ENCODE measurements at regions not wholly inside any gene's neighbourhood (a gene's known extent, or its start where the extent isn't known, plus 50 kb on each side); places are given as distances from the start of the nearest gene placed in this dataset.
"Not testable (repeated sequence)": the region's sequence is repeated elsewhere in the genome, so short reads cannot be mapped to it uniquely, and the experiment has no call there.

- not testable (repeated sequence) for DNase-seq (ENCODE audit: low read depth, low spot score); H3K9me3 ChIP-seq (ENCODE audit: insufficient read depth, low read length); H3K4me1 ChIP-seq (ENCODE audit: insufficient read depth, insufficient read length); H3K9ac ChIP-seq (ENCODE audit: insufficient read length, low read depth); H3K27me3 ChIP-seq (ENCODE audit: insufficient read depth, insufficient read length); H3K4me3 ChIP-seq (ENCODE audit: insufficient read length, low read depth); H3K36me3 ChIP-seq (ENCODE audit: insufficient read depth, insufficient read length, low read length)
Measured at GRCh38 chr7:149930374-149931068, 56.8 kb downstream of the ATP6V0E2 start.

- H3K9me3 ChIP-seq (ENCODE audit: insufficient read depth, low read length); DNase-seq (ENCODE audit: low read depth, low spot score); H3K9ac ChIP-seq (ENCODE audit: insufficient read length, low read depth); H3K36me3 ChIP-seq (ENCODE audit: insufficient read depth, insufficient read length, low read length); H3K4me1 ChIP-seq (ENCODE audit: insufficient read depth, insufficient read length); H3K4me3 ChIP-seq (ENCODE audit: insufficient read length, low read depth); H3K27me3 ChIP-seq (ENCODE audit: insufficient read depth, insufficient read length): not testable (repeated sequence)
Measured at GRCh38 chr7:149933776-149934175, 60.0 kb downstream of the ATP6V0E2 start.

GRCh38 chr7:149947346-149947745, 73.6 kb downstream of the ATP6V0E2 start:
- not testable (repeated sequence) for H3K4me1 ChIP-seq (ENCODE audit: insufficient read depth, insufficient read length); H3K4me3 ChIP-seq (ENCODE audit: insufficient read length, low read depth); DNase-seq (ENCODE audit: low read depth, low spot score); H3K36me3 ChIP-seq (ENCODE audit: insufficient read depth, insufficient read length, low read length); H3K27me3 ChIP-seq (ENCODE audit: insufficient read depth, insufficient read length); H3K9ac ChIP-seq (ENCODE audit: insufficient read length, low read depth); H3K9me3 ChIP-seq (ENCODE audit: insufficient read depth, low read length)

GRCh38 chr7:149948444-149948843, 74.7 kb downstream of the ATP6V0E2 start:
- not testable (repeated sequence) for DNase-seq (ENCODE audit: low read depth, low spot score); H3K4me3 ChIP-seq (ENCODE audit: insufficient read length, low read depth); H3K27me3 ChIP-seq (ENCODE audit: insufficient read depth, insufficient read length); H3K4me1 ChIP-seq (ENCODE audit: insufficient read depth, insufficient read length); H3K9me3 ChIP-seq (ENCODE audit: insufficient read depth, low read length); H3K9ac ChIP-seq (ENCODE audit: insufficient read length, low read depth); H3K36me3 ChIP-seq (ENCODE audit: insufficient read depth, insufficient read length, low read length)

GRCh38 chr7:149949863-149950577, 76.3 kb downstream of the ATP6V0E2 start:
- H3K36me3 ChIP-seq (ENCODE audit: insufficient read depth, insufficient read length, low read length); H3K9ac ChIP-seq (ENCODE audit: insufficient read length, low read depth); H3K4me1 ChIP-seq (ENCODE audit: insufficient read depth, insufficient read length); DNase-seq (ENCODE audit: low read depth, low spot score); H3K27me3 ChIP-seq (ENCODE audit: insufficient read depth, insufficient read length); H3K4me3 ChIP-seq (ENCODE audit: insufficient read length, low read depth); H3K9me3 ChIP-seq (ENCODE audit: insufficient read depth, low read length): not testable (repeated sequence)

- H3K9ac ChIP-seq (ENCODE audit: insufficient read length, low read depth); DNase-seq (ENCODE audit: low read depth, low spot score); H3K36me3 ChIP-seq (ENCODE audit: insufficient read depth, insufficient read length, low read length); H3K9me3 ChIP-seq (ENCODE audit: insufficient read depth, low read length); H3K27me3 ChIP-seq (ENCODE audit: insufficient read depth, insufficient read length); H3K4me3 ChIP-seq (ENCODE audit: insufficient read length, low read depth); H3K4me1 ChIP-seq (ENCODE audit: insufficient read depth, insufficient read length): not testable (repeated sequence)
Measured at GRCh38 chr7:149950578-149950924, 76.8 kb downstream of the ATP6V0E2 start.

- not testable (repeated sequence) for H3K36me3 ChIP-seq (ENCODE audit: insufficient read depth, insufficient read length, low read length); DNase-seq (ENCODE audit: low read depth, low spot score); H3K4me3 ChIP-seq (ENCODE audit: insufficient read length, low read depth); H3K4me1 ChIP-seq (ENCODE audit: insufficient read depth, insufficient read length); H3K27me3 ChIP-seq (ENCODE audit: insufficient read depth, insufficient read length); H3K9ac ChIP-seq (ENCODE audit: insufficient read length, low read depth); H3K9me3 ChIP-seq (ENCODE audit: insufficient read depth, low read length)
Measured at GRCh38 chr7:149951579-149951978, 77.8 kb downstream of the ATP6V0E2 start.

- H3K36me3 ChIP-seq (ENCODE audit: insufficient read depth, insufficient read length, low read length); H3K9me3 ChIP-seq (ENCODE audit: insufficient read depth, low read length); H3K4me1 ChIP-seq (ENCODE audit: insufficient read depth, insufficient read length); DNase-seq (ENCODE audit: low read depth, low spot score); H3K4me3 ChIP-seq (ENCODE audit: insufficient read length, low read depth); H3K27me3 ChIP-seq (ENCODE audit: insufficient read depth, insufficient read length); H3K9ac ChIP-seq (ENCODE audit: insufficient read length, low read depth): not testable (repeated sequence)
Measured at GRCh38 chr7:149958880-149959279, 85.1 kb downstream of the ATP6V0E2 start.

GRCh38 chr7:149960863-149961262, 87.1 kb downstream of the ATP6V0E2 start:
- H3K27me3 ChIP-seq (ENCODE audit: insufficient read depth, insufficient read length); H3K36me3 ChIP-seq (ENCODE audit: insufficient read depth, insufficient read length, low read length); H3K9me3 ChIP-seq (ENCODE audit: insufficient read depth, low read length); H3K4me3 ChIP-seq (ENCODE audit: insufficient read length, low read depth); H3K9ac ChIP-seq (ENCODE audit: insufficient read length, low read depth); DNase-seq (ENCODE audit: low read depth, low spot score); H3K4me1 ChIP-seq (ENCODE audit: insufficient read depth, insufficient read length): not testable (repeated sequence)

GRCh38 chr7:149961878-149962277, 88.1 kb downstream of the ATP6V0E2 start:
- not testable (repeated sequence) for H3K9me3 ChIP-seq (ENCODE audit: insufficient read depth, low read length); H3K27me3 ChIP-seq (ENCODE audit: insufficient read depth, insufficient read length); H3K4me3 ChIP-seq (ENCODE audit: insufficient read length, low read depth); H3K4me1 ChIP-seq (ENCODE audit: insufficient read depth, insufficient read length); DNase-seq (ENCODE audit: low read depth, low spot score); H3K36me3 ChIP-seq (ENCODE audit: insufficient read depth, insufficient read length, low read length); H3K9ac ChIP-seq (ENCODE audit: insufficient read length, low read depth)

GRCh38 chr7:149962685-149963319, 89.0 kb downstream of the ATP6V0E2 start:
- not testable (repeated sequence) for H3K27me3 ChIP-seq (ENCODE audit: insufficient read depth, insufficient read length); H3K4me3 ChIP-seq (ENCODE audit: insufficient read length, low read depth); H3K36me3 ChIP-seq (ENCODE audit: insufficient read depth, insufficient read length, low read length); H3K9ac ChIP-seq (ENCODE audit: insufficient read length, low read depth); DNase-seq (ENCODE audit: low read depth, low spot score); H3K4me1 ChIP-seq (ENCODE audit: insufficient read depth, insufficient read length); H3K9me3 ChIP-seq (ENCODE audit: insufficient read depth, low read length)

- H3K36me3 ChIP-seq (ENCODE audit: insufficient read depth, insufficient read length, low read length); DNase-seq (ENCODE audit: low read depth, low spot score); H3K4me3 ChIP-seq (ENCODE audit: insufficient read length, low read depth): not testable (repeated sequence)
Measured at GRCh38 chr7:149963985-149964384, 90.2 kb downstream of the ATP6V0E2 start.

More at GRCh38 chr7:149963985-149964384, 90.2 kb downstream of the ATP6V0E2 start:
- not testable (repeated sequence) for H3K9ac ChIP-seq (ENCODE audit: insufficient read length, low read depth); H3K4me1 ChIP-seq (ENCODE audit: insufficient read depth, insufficient read length); H3K27me3 ChIP-seq (ENCODE audit: insufficient read depth, insufficient read length); H3K9me3 ChIP-seq (ENCODE audit: insufficient read depth, low read length)
